B cell (primary cell): ENCODE measurements at regions not wholly inside any gene's neighbourhood (a gene's known extent, or its start where the extent isn't known, plus 50 kb on each side); places are given as distances from the start of the nearest gene placed in this dataset.

Experiments
- ATAC-seq: fragments of 200-7000 bp; cut with Tn5 transposase; one replicate; pipeline ENCODE4 v1.10.0; 2021; ENCODE audit warnings: low read depth, mild to moderate bottlenecking, moderate number of reproducible peaks, moderate library complexity
- CTCF ChIA-PET: fragments of 350-600 bp; sonication (Branson Sonifier 250); formaldehyde crosslinking; loops from one replicate; lab custom pipeline; 2021; ENCODE audit warnings: antibody characterized with exemption, inconsistent platforms; lab: Charles Lee
- POLR2A ChIA-PET: fragments of 350-600 bp; sonication (Branson Sonifier 250); formaldehyde crosslinking; loops from one replicate; lab custom pipeline; 2021; ENCODE audit warnings: antibody characterized with exemption; lab: Charles Lee
- DNase-seq: peaks from one replicate; pipeline ENCODE4 v3.0.0; 2013
- H2AFZ ChIP-seq: 2 replicates; pipeline ENCODE4 v1.6.1; 2012; ENCODE audit warnings: mild to moderate bottlenecking, low read depth, low read length; ENCODE audit not compliant: insufficient read depth, poor library complexity, severe bottlenecking
- H3K27ac ChIP-seq, 2 donors: 1 replicate in 1 of 2; 2 replicates in 1 of 2; pipeline ENCODE4 v1.5.1; 2012 to 2013; ENCODE audit warnings: low read length in 2 of 2, mild to moderate bottlenecking in 2 of 2, moderate library complexity in 1 of 2
- H3K27me3 ChIP-seq, 4 experiments: fragments of 200-600 bp in 1 of 4; sonication (generic) in 1 of 4; replicated peaks in 1 of 4; 1 replicate in 2 of 4; 2 replicates in 2 of 4; pipeline versions ENCODE4 v1.6.1 to v1.7.0; 2013 to 2016; ENCODE audit warnings: low read length in 3 of 4, mild to moderate bottlenecking in 2 of 4, mixed read lengths in 1 of 4, moderate library complexity in 1 of 4; ENCODE audit not compliant: insufficient read depth in 4 of 4, control insufficient read depth in 3 of 4; ENCODE audit errors: control extremely low read depth in 1 of 4
- H3K36me3 ChIP-seq, 2 experiments: replicated peaks in 1 of 2; 1 replicate in 1 of 2; 2 replicates in 1 of 2; pipeline versions ENCODE4 v1.6.1 to v1.7.1; 2013; ENCODE audit warnings: low read length in 1 of 2; ENCODE audit not compliant: insufficient read depth in 2 of 2, control insufficient read depth in 1 of 2; ENCODE audit errors: control extremely low read depth in 1 of 2, extremely low read depth in 1 of 2
- H3K4me1 ChIP-seq, 2 donors: fragments of 200-600 bp in 1 of 2; sonication (generic) in 1 of 2; 1 replicate in 1 of 2; 2 replicates in 1 of 2; pipeline versions ENCODE4 v1.5.1 to v1.6.1; 2013 to 2017; ENCODE audit warnings: low read length in 2 of 2; ENCODE audit not compliant: control insufficient read depth in 2 of 2, insufficient read depth in 2 of 2
- H3K4me2 ChIP-seq: replicated peaks from 2 replicates; pipeline ENCODE3; 2012; ENCODE audit warnings: mild to moderate bottlenecking, low read depth, low read length; ENCODE audit not compliant: poor library complexity, severe bottlenecking
- H3K4me3 ChIP-seq, 5 experiments: fragments of 200-600 bp in 1 of 5; sonication (generic) in 1 of 5; 1 replicate in 3 of 5; 2 replicates in 2 of 5; pipeline versions ENCODE4 v1.5.1 to v1.7.0; 2011 to 2016; ENCODE audit warnings: low read length in 4 of 5, mild to moderate bottlenecking in 4 of 5, low read depth in 2 of 5, control low read depth in 1 of 5, moderate library complexity in 1 of 5; ENCODE audit not compliant: insufficient read depth in 1 of 5; ENCODE audit errors: control extremely low read depth in 1 of 5, extremely low read depth in 1 of 5
- H3K79me2 ChIP-seq: fragments of 200-600 bp; sonication (generic); one replicate; pipeline ENCODE4 v1.6.0; 2016; ENCODE audit warnings: low read length; ENCODE audit not compliant: control insufficient read depth, insufficient read depth
- H3K9ac ChIP-seq: fragments of 200-600 bp; sonication (generic); 2 replicates; pipeline ENCODE4 v1.6.1; 2017; ENCODE audit warnings: mild to moderate bottlenecking, low read length, moderate library complexity
- H3K9me3 ChIP-seq, 3 donors: one replicate each; pipeline versions ENCODE4 v1.6.1 to v1.7.1; 2013; ENCODE audit warnings: low read length in 2 of 3; ENCODE audit not compliant: control insufficient read depth in 2 of 3, insufficient read depth in 1 of 3; ENCODE audit errors: control extremely low read depth in 1 of 3
- H4K20me1 ChIP-seq: 2 replicates; pipeline ENCODE4 v1.6.0; 2012; ENCODE audit warnings: mild to moderate bottlenecking, low read length; ENCODE audit not compliant: insufficient read depth, control insufficient read depth, poor library complexity, severe bottlenecking
- H3K27ac Mint-ChIP-seq: one replicate; pipeline ENCODE4 v1.8.0; 2021; ENCODE audit warnings: mixed read lengths
- H3K27me3 Mint-ChIP-seq: one replicate; pipeline ENCODE4 v1.8.0; 2021; ENCODE audit warnings: mixed read lengths
- H3K4me1 Mint-ChIP-seq: one replicate; pipeline ENCODE4 v1.8.0; 2021; ENCODE audit warnings: mixed read lengths
- H3K4me3 Mint-ChIP-seq: one replicate; pipeline ENCODE4 v1.8.0; 2021; ENCODE audit warnings: mixed read lengths
- H3K9me3 Mint-ChIP-seq: one replicate; pipeline ENCODE4 v1.8.0; 2022; ENCODE audit warnings: mixed read lengths; ENCODE audit not compliant: insufficient read depth
- EZH2 ChIP-seq: IDR thresholded peaks from 2 replicates; pipeline ENCODE4 v1.6.1; 2012; ENCODE audit warnings: borderline replicate concordance, low read depth, mild to moderate bottlenecking, moderate library complexity, low read length; ENCODE audit not compliant: insufficient read depth, poor library complexity, severe bottlenecking
- WGBS: methylation state at CpG from one replicate; pipeline ENCODE4 v1.1.5; 2013; ENCODE audit warnings: missing lambda C conversion rate; ENCODE audit not compliant: insufficient coverage; 5-methylcytosine and 5-hydroxymethylcytosine counted together
- intact Hi-C: fragments of 100-400 bp; cut with micrococcal nuclease; formaldehyde crosslinking; loops from one replicate; pipeline ENCODE4 v1.10.0; 2022
- TF ChIP-seq, protein P1 (sequence below): fragments of 200-600 bp; IDR thresholded peaks from one replicate; pipeline ENCODE4 v1.8.0; 2022; ENCODE audit warnings: antibody characterized with exemption, mild to moderate bottlenecking

DNA sequence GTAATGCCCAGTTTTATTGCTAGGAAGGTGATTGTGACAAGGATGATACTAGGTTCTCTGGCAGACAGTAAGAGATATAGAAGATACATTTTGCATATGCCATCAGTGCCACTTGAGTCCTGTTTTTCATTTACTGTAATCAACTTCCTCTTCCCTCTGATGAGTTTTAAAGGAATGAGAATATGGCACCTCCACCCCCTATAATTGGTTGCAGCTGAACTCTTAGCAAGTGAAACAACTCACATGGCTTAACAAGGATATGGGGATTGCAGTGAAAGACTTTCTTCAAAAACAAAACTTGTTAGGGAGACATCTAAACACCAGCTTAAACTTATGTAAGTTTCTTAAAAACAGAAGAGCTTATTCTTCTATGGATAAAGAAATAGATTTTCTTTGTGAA lies 90.0 kb downstream of the AREG start:
- no peak overlapping the region for H3K27ac ChIP-seq
- no peak for DNase-seq
- no peak overlapping the region for H2AFZ ChIP-seq
- Mint-ChIP-seq H3K27me3 (peaks cover 8% of the 10 kb centered on the region), H3K4me1 (no peaks in the 10 kb centered on the region), H3K27ac (no peak overlapping the region), H3K4me3 (no peak overlapping the region), H3K9me3 (no peaks in the 10 kb centered on the region)
- no peak overlapping the region for H3K9ac ChIP-seq
- H3K4me2 ChIP-seq: no peak overlapping the region
- peaks cover 0 to 7% (median 0%) of the 10 kb centered on the region in 4 experiments for H3K27me3 ChIP-seq
- no peaks in the 10 kb centered on the region for H3K4me1 ChIP-seq
- intact Hi-C loops: no loop called here
- H3K36me3 ChIP-seq: no peaks in the 10 kb centered on the region
- CTCF ChIA-PET: interaction anchor here (7.6 kb wide), 1 partner anchor 156 kb away, joined by 152 read pairs; no protein-coding TSS in a partner anchor
- no peaks in the 10 kb centered on the region for H3K79me2 ChIP-seq
- POLR2A ChIA-PET: no interaction called here
- TF ChIP-seq, protein P1, sequence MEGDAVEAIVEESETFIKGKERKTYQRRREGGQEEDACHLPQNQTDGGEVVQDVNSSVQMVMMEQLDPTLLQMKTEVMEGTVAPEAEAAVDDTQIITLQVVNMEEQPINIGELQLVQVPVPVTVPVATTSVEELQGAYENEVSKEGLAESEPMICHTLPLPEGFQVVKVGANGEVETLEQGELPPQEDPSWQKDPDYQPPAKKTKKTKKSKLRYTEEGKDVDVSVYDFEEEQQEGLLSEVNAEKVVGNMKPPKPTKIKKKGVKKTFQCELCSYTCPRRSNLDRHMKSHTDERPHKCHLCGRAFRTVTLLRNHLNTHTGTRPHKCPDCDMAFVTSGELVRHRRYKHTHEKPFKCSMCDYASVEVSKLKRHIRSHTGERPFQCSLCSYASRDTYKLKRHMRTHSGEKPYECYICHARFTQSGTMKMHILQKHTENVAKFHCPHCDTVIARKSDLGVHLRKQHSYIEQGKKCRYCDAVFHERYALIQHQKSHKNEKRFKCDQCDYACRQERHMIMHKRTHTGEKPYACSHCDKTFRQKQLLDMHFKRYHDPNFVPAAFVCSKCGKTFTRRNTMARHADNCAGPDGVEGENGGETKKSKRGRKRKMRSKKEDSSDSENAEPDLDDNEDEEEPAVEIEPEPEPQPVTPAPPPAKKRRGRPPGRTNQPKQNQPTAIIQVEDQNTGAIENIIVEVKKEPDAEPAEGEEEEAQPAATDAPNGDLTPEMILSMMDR: no peak
- H3K9me3 ChIP-seq: no peaks in the 10 kb centered on the region
- no peak for ATAC-seq
- H4K20me1 ChIP-seq: no peaks in the 10 kb centered on the region
- H3K4me3 ChIP-seq: no peak overlapping the region

DNA sequence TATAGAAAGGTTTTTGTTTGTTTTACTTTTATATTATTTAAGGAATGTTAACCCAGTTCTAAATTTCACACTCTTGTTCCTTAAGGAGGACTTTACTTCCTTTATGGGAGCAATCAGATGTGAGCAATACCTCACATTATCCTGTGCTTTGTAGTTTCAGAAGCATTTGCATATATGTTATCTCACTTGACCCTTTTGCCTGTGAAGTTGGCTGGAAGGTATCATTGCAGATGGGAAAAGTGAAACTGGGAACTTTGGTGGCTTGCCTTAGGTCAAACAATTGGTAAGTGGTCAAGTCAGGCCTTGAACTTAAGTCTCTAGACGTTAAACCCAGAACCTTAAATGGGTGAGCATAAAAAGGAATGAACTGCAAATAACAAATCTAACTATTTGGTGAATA lies 90.6 kb downstream of the AREG start:
- Histone ChIP-seq H3K79me2 (no peaks in the 10 kb centered on the region), H4K20me1 (no peaks in the 10 kb centered on the region), H3K9ac (no peak overlapping the region), H2AFZ (no peak overlapping the region), H3K36me3 (no peaks in the 10 kb centered on the region), H3K4me2 (no peak overlapping the region), H3K27ac (no peak overlapping the region), H3K4me1 (no peaks in the 10 kb centered on the region), H3K9me3 (no peaks in the 10 kb centered on the region), H3K27me3 (peaks cover 0 to 7% (median 0%) of the 10 kb centered on the region in 4 experiments), H3K4me3 (no peak overlapping the region)
- TF ChIP-seq EZH2: no peak
- TF ChIP-seq, protein P1: no peak
- H3K9me3 Mint-ChIP-seq: no peaks in the 10 kb centered on the region
- H3K27me3 Mint-ChIP-seq: peaks cover 8% of the 10 kb centered on the region
- CTCF ChIA-PET: interaction anchor here (7.6 kb wide), 1 partner anchor 157 kb away, joined by 152 read pairs; no protein-coding TSS in a partner anchor
- H3K4me1 Mint-ChIP-seq: no peaks in the 10 kb centered on the region
- ATAC-seq (no peak), DNase-seq (no peak)
- H3K27ac Mint-ChIP-seq: no peak overlapping the region
- intact Hi-C loops: no loop called here
- POLR2A ChIA-PET: no interaction called here
- no CpG with 5 or more reads among the region's 1 CpG for WGBS
- no peak overlapping the region for H3K4me3 Mint-ChIP-seq
